IPS-18c (cell line): ENCODE measurements at regions not wholly inside any gene's neighbourhood (a gene's known extent, or its start where the extent isn't known, plus 50 kb on each side); places are given as distances from the start of the nearest gene placed in this dataset.

Experiments
- H3K4me3 ChIP-seq: 2 replicates; pipeline ENCODE4 v1.7.0; 2013; ENCODE audit warnings: low read depth, mild to moderate bottlenecking, low read length, moderate library complexity; ENCODE audit not compliant: insufficient read depth
- H3K9me3 ChIP-seq: one replicate; pipeline ENCODE4 v1.6.1; 2013; ENCODE audit warnings: mild to moderate bottlenecking, low read length, moderate library complexity; ENCODE audit not compliant: control insufficient read depth, insufficient read depth

- Histone ChIP-seq H3K4me3 (no peak overlapping the region), H3K9me3 (no peaks in the 10 kb centered on the region)
These were observed 309.6 kb upstream of the PRKCQ start for GRCh38 chr10:6889718-6890117.

GRCh38 chr10:6888434-6888833 is 308.4 kb upstream of the PRKCQ start:
- Histone ChIP-seq H3K9me3 (no peaks in the 10 kb centered on the region), H3K4me3 (no peak overlapping the region)

- H3K4me3 ChIP-seq, result no peak overlapping the region
These were observed 305.2 kb upstream of the PRKCQ start for GRCh38 chr10:6885284-6885683.

GRCh38 chr10:6881987-6882386 is 301.9 kb upstream of the PRKCQ start:
- no peak overlapping the region for H3K4me3 ChIP-seq
- no peaks in the 10 kb centered on the region for H3K9me3 ChIP-seq

More at GRCh38 chr10:6885284-6885683, 305.2 kb upstream of the PRKCQ start:
- H3K9me3 ChIP-seq, result no peaks in the 10 kb centered on the region

- H3K9me3 ChIP-seq, result no peaks in the 10 kb centered on the region
- H3K4me3 ChIP-seq, result no peak overlapping the region
These were observed 297.8 kb upstream of the PRKCQ start for GRCh38 chr10:6877722-6878392.

- Histone ChIP-seq H3K4me3 (no peak overlapping the region), H3K9me3 (no peaks in the 10 kb centered on the region)
These were observed 297.3 kb upstream of the PRKCQ start for GRCh38 chr10:6877336-6877721.

GRCh38 chr10:6875269-6875865 is 295.3 kb upstream of the PRKCQ start:
- Histone ChIP-seq H3K9me3 (no peaks in the 10 kb centered on the region), H3K4me3 (no peak overlapping the region)

- Histone ChIP-seq H3K4me3 (no peak overlapping the region), H3K9me3 (no peaks in the 10 kb centered on the region)
These were observed 291.1 kb upstream of the PRKCQ start for GRCh38 chr10:6871128-6871527.

- Histone ChIP-seq H3K4me3 (no peak overlapping the region), H3K9me3 (no peaks in the 10 kb centered on the region)
These were observed 288.1 kb upstream of the PRKCQ start for GRCh38 chr10:6868036-6868725.

- Histone ChIP-seq H3K9me3 (no peaks in the 10 kb centered on the region), H3K4me3 (no peak overlapping the region)
These were observed 286.7 kb upstream of the PRKCQ start for GRCh38 chr10:6866757-6867156.

GRCh38 chr10:6864142-6864541 is 284.1 kb upstream of the PRKCQ start:
- no peaks in the 10 kb centered on the region for H3K9me3 ChIP-seq
- H3K4me3 ChIP-seq, result no peak overlapping the region

- no peaks in the 10 kb centered on the region for H3K9me3 ChIP-seq
- no peak overlapping the region for H3K4me3 ChIP-seq
These were observed 283.3 kb upstream of the PRKCQ start for GRCh38 chr10:6863381-6863780.

- Histone ChIP-seq H3K9me3 (no peaks in the 10 kb centered on the region), H3K4me3 (no peak overlapping the region)
These were observed 270.4 kb upstream of the PRKCQ start for GRCh38 chr10:6850452-6850851.

GRCh38 chr10:6847561-6847960 is 267.5 kb upstream of the PRKCQ start:
- no peaks in the 10 kb centered on the region for H3K9me3 ChIP-seq
- no peak overlapping the region for H3K4me3 ChIP-seq

GRCh38 chr10:6843894-6844650 is 264.0 kb upstream of the PRKCQ start:
- H3K4me3 ChIP-seq, result no peak overlapping the region
- H3K9me3 ChIP-seq, result no peaks in the 10 kb centered on the region

GRCh38 chr10:6843481-6843881 is 263.4 kb upstream of the PRKCQ start:
- Histone ChIP-seq H3K4me3 (no peak overlapping the region), H3K9me3 (no peaks in the 10 kb centered on the region)

GRCh38 chr10:6842722-6843121 is 262.6 kb upstream of the PRKCQ start:
- Histone ChIP-seq H3K9me3 (no peaks in the 10 kb centered on the region), H3K4me3 (no peak overlapping the region)

- Histone ChIP-seq H3K4me3 (no peak overlapping the region), H3K9me3 (no peaks in the 10 kb centered on the region)
These were observed 261.7 kb upstream of the PRKCQ start for GRCh38 chr10:6841761-6842160.
